ENCODE measurements at regions not wholly inside any gene's neighbourhood (a gene's known extent, or its start where the extent isn't known, plus 50 kb on each side); places are given as distances from the start of the nearest gene placed in this dataset.

DNA sequence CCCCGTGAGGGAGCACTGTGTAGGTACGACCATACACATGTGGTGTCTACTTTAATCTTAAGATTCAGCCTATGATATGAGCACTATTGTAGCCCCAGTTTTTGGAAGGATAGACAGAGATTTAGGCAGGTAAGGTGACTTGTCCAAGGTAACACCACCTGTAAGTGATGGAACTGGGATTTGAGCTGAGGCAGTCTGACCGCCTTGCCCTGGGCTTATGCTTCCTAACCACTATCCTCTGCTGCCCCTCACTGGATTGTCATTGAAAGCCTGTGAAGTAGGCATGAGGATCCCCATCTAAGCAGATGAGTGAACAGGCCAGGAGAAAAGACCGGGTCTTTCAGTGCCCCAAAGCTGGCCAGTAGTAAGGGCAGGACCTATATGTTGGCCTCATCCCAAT lies 343.8 kb downstream of the CYRIA start:
- no peak for DNase-seq (ENCODE audit: low read depth, low spot score)

DNA sequence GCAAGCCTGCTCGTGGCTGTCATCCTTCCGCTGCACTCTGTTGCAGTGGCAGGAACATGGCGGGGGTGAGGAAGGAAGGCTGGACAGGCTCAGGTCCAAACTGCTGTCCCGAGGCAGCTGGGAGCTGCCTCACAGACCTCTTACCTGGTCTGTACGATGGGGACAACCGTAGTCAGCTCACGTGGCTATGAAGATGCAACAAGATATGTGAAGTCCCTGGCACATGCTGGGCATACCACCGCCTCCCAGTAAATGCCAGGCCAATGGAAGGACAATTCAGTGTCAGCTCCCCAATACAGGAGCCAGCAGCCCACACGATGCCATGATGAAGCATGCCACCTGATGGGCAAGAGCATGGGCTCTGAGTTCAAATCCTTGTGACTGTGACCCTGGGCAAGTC lies 344.4 kb downstream of the CYRIA start:
- DNase-seq (ENCODE audit: low read depth, low spot score): no peak

DNA sequence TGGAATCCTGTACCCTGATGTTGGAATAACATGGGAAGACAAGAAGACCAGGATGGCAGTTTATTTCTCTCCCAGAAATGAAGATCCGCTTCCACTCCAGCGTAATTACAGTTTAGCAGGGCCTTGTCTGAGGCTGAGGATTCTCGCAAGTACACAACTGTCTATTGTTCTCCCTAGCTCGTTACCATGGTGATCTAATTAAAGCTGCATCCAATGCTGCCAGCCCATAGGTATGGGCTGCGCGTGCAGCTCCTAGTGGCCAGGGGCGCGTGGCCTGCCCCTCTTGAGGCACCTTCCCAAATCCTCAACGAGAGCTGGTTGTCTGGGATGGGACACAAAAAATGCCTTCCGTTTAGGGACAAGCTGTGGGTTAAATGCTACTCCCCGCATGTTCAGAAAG lies 344.9 kb downstream of the CYRIA start:
- DNase-seq (ENCODE audit: low read depth, low spot score): no peak

DNA sequence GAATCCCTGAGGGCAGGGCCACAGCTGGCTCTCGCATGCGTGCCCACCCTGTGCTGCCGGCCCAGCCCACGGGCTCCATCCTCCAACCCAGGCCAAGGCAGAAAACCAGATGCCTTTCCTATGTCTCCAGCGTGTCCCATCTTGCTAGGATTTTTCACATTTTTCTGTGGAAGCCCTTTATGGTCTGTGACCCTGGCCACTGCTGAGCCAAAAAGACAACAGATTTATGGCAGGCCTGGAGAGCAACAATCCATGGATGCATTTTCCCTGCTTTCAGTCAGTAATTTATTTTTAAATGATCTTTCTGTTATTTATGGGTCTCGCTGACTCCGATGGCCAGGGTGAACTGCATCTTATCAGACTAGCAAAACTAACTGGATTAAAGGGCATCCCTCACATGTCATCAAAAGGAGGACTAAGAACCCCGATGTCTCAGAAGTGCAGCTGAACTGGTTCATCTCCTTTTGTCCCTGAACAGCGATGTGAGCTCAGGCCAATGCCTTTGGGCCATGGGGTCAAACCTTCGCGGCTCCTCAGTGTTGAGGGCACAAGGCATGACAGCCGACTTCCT lies 346.0 kb downstream of the CYRIA start:
- no peak for DNase-seq (ENCODE audit: low read depth, low spot score)

DNA sequence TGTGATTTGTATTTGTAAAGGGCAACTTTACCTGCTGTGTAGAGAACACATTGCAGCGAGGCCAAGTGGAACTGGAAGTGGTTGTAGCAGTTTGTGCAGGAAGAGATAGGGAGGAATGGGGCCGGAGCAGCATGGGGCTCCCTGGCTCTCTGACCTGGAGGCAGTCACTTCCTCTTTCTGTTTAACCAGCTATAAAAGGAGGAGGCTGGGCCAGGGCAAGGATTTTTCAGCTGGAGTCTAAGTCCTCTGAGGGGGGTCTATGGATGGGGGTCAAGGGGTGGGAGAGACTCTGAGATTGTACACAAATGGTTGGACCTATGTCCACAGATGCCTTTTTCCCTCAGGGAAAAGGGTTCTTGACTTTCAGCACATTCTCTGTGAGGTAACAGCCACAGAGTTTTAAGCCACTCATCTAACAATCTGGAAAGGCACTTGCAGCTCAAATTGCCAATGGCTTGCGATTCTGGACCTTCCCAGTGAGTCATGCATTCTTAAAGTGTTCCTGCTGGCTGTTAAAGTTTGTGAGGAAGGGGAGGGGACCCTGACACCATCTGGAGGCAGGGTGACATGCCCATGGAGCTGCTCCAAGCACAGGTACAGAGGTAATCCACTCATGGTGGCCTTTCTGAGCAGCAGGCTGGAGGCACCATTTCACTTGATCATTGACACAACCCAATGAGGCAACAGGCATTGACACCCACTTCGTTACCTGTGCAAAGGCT lies 347.0 kb downstream of the CYRIA start:
- DNase-seq (ENCODE audit: low read depth, low spot score): no peak

DNA sequence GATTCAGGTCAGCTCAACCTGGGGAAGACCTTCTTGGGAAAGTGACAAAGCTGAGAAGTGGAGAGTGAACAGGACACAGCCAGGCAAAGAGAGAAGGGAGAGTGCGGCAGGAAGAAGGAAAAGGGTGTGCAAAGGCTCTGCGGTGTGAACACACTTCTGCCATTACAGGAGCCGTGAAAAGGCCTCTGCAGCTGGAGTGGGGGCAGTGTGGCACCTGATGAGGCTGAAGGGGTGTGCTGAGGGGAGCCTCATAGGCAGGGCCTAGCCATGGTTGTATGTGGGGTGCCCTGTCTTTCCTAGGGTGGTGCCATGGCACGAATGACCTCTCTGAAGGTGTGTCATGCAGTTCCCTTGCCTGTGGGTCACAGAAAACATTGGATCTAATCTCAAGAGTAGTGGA lies 347.6 kb downstream of the CYRIA start:
- DNase-seq (ENCODE audit: low read depth, low spot score): no peak

DNA sequence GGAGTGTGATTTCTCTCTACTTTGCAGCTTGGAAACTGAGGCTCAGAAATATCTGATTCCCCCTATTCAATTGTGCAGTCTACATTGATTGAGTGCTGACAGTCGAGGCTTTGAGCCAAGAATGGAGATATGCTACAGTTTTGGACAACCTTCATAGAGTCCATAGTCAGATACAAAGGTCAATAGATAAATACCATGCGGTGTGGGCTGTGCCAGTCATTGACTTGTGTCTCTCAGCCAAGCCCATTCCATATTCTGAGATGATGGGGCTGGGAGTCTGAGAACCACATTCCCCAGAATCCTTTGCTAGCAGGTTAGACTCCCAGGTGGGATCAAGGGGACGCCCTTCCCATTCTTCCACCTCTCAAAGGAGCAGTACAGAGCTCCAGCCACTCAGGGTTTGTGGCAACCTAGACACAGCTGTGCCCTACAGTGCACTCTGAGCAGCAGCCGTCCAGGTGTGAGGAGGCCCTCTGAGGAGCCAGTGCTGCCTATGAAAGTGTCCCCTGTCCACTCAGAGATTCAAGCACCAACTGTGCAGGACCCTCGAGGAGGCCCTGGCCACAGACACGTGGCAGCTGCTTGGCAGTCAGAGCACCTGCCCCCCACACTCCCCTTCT lies 348.3 kb downstream of the CYRIA start:
- DNase-seq (ENCODE audit: low read depth, low spot score): no peak

DNA sequence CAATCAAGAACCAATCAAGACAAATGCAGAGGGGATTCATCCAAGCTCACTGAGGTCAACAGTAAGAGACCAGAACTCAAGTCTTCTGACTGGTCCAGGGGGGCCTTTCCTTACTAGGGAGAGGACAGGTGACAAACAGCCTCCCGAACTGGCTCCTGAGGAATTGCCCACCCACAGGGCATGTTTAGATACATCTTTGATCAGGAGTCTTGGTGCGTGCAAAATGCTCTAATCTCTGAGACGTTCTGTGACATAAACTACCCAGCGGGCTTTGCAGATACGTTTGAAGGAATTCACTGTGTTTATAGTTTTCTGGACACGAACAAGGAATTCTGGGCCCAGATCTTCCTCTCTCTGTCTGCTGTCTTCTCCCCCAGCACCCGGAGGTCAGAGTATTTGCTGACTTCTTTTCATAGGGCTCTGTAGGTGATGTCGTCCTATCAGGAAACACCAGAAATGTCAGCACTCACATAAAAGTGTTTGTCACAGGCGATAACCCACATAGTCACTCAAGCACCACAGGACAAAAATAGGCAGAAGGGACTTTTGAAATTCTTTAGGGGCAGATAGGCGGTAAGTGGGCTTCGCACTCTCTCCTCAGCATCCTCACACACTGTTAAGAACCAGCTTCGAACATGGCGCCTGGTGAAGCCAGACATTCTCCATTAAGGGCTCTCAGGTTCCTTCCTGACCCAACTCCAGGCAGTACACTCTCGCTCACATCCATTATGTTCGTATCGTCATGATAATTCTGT lies 349.0 kb downstream of the CYRIA start:
- DNase-seq (ENCODE audit: low read depth, low spot score): no peak

DNA sequence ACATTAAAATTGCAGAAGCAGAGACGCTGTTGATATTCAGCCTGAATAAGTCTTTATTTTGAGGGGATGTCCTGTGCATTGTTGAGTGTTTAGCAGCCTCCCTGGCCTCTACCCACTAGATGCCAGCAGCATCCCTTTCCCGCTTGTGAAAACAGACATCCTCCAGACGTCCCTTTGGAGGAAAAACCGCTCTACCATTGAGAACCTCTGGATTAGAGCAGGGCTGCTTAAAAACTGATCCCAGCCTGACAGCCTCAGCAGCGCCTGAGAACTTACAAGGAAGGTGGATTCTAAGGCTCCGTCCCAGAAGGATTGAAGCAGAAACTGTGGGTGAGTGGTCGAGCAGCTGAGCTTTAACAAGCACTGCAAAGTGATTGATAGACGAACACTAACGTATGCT lies 349.7 kb downstream of the CYRIA start:
- no peak for DNase-seq (ENCODE audit: low read depth, low spot score)

DNA sequence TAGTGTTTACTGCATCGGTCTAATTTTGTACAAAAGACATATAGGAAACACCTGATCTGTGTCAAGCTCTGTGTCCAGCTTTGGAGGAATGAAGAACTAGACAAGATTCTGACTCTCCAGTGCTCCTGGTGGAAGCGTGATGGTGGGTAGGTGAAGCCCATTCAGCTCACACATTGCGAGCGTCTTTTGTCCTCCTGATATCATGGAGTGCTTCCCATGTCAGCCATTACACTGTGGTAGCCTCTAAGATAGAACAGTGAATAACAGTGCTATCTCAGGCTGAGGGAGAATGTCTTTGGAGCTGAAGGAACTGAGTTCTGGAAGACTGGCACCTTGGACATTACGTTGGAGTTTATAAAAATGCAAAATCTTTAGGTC lies 350.2 kb downstream of the CYRIA start:
- no peak for DNase-seq (ENCODE audit: low read depth, low spot score)

DNA sequence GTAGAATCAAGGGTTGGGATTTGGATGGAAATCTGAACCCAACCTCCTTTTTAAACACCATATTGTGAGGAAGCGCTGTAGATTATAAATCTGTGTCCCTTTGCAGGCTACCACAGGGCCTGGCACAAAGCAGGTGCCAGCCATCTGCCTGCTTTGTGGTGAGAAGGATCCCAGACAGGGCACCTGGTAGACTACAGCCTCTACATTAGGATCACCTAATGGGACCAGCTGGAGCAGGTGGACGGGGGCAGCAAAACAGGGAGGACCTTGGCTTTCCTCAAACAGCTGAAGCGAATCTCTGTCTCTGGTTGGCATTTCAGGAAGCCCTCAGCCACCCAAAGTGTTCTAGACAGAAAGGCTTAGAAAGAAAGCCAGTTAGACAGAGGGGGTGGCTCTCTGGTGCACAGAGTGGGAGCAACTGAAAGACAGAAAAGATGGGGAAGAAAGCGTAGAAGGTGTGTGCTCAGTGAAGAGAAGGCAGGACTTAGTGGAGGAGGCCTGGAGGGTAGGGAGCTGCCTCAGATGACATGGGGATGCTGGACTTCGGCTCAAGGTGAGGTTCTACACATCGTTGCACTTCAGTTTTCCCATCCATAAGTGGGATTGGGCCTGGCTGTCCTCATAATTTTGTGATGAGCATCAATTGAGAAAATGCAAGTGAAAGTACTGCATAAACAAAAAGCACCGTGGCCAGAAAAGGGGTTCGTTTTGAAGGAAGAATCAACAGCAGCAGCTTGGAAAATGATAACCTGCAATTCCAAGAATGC lies 350.8 kb downstream of the CYRIA start:
- no peak for DNase-seq (ENCODE audit: low read depth, low spot score)

DNA sequence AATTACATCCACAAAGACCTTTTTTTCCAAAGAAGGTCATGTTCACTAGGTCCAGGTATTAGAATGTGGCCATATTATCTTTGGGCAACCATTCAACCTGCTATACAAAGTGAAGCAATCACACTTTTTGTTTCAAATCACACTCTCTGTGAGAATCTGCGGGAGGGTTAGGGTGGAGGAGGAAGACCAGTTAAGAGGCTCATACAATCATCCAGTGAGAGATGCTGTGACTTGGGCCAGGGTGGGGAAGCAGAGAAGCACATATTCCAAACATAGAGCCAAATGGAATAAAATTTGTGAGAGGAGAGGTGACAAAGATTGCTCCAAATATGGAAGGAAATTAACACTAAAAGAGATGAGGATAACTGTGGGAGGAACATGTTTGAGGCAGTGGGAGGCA lies 351.6 kb downstream of the CYRIA start:
- no peak for DNase-seq (ENCODE audit: low read depth, low spot score)

DNA sequence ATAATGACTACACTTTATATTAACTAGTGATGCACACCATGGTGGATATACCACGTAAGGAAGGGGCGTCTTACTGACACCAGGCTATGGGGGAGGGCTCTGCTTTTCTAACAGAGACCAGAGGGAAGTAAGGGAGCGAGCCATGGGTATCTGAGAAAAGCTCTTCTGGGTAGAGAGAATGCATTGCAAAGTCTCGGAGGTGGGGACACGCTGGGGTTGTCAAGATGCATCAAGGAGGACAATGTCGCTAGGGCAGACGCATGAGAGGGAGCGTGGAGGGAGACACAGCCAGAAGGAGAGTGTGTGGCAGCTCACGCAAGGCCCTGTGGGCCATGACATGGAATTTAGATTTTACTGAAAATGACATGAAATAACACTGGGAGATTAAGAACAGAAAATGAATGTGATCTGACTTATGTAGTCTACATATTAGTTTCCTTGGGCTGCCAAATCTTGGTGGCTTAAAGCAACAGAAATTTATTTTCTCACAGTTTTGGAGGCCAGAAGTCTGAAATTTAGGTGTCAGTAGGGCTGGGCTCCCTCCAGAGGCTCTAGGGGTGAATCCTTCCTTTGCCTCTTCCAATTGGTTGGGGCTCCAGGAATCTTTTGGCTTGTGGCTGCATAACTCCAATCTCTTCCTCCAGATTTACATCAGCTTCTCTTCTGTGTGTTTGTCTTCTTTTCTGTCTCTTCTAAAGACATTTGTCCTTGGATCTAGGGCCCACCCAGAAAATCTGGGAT lies 352.2 kb downstream of the CYRIA start:
- no peak for DNase-seq (ENCODE audit: low read depth, low spot score)

DNA sequence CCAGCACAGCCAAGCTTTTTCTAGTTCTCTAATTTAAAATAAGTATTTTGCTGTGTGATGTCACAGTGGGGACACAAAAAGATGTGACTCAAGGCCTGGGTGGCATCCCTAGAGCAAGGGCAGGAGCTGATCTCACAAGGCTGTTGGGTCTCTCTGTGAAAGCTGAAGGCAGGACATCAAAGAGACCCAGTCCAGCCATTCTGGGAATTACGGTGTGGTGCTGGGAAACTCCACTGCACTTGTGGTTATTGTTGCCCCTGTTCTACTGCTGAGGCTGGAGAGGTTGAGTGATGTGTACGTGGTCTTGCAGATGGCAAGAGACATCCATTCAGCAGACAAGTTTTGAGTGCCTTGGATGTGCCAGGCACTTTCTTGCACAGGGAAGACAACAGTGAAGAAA lies 352.9 kb downstream of the CYRIA start:
- DNase-seq (ENCODE audit: low read depth, low spot score): no peak

DNA sequence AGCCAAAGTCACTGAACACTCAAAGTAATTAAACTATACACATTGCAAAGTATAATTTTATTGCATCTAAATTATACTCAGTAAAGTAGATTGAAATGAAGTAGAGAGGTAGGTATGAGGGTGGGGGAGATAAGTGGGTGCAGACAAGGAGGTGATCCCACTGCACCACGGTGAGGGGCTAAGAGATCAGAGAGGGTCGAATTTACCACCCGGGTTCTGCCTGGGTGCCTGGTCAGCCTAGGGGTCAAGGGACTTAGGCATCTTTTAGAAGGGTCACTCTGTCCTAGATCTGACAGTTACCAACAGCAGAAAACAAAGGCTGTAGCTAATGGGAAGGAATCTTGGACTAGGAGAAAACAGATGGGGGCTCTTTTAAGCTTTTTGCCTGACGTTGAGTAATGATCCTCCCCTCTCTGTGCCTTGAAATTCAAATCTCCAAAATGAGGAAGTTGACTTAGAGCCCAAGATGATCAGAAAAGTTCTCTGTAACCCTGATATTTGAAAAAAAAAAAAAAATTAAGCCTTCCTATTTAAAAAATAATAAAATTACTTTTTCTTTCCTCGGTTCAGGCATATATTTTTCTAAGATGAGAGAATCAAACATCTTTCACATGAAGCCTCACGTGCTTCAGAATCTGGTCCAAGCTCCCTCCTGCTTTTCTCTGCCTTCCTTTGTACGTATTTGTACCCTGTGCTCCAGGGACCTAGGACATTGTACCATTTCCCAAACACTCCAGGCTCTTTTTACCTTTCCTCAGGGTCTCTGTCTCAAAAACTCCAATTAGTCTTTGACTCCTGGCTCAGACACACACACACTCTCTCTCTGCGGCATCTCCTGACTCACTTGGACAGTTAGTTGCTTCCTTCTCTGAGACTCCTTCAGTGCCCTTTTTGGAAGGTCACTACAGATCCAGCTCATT lies 353.9 kb downstream of the CYRIA start:
- DNase-seq (ENCODE audit: low read depth, low spot score): no peak

DNA sequence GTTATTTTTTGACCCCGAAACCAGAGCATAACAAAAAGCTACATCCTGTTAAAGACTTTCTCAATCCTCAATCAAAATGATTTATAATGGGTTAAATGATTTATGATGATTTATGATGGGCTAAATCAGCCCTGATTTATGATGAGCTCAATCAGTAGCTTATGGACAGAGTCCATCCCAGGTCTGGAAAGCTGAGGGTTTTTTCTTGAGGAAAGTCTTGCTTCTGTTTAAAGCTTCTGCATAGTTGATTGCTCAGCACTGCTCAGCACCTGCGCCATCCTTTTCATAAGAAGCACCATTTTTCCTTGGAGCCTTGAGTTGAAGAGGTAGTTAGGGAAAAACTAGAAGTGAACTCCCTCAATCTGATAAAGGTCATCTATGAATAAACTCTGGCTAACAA lies 356.8 kb downstream of the CYRIA start:
- no peak for DNase-seq (ENCODE audit: low read depth, low spot score)

DNA sequence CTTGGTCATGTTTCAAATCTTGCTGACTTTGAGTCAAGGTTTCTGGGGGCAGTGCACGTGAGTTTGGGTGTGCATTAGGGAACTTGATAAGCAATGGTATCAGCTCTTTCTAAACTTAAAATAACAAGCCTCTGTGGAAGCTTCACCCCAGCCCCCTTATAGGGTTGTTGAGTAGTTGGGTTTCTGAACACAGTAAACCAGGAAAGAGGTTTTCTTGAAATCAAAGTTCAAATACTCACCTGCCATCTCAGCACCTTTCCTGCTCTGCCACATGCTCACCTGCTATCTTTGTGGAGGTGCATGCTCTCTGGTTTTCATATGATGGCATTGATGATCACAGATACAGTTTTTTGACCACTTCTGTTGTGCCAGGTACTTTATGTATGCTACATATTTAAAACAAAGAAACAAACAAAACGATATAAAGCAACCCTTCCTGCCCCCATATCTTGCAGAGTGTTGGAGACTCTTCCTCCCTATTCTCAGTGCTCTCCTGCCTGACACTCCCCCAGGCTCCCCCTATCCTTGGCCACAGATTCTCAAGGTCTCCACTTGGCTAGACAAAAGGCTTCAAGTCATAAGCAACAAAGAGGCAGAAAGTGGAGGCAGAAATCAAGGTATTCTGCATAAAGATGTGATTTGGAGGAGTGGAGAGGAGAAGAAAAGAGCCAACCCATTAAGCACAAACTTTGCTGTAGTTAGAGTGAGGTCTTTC lies 360.6 kb downstream of the CYRIA start:
- no peak for DNase-seq (ENCODE audit: low read depth, low spot score)

DNA sequence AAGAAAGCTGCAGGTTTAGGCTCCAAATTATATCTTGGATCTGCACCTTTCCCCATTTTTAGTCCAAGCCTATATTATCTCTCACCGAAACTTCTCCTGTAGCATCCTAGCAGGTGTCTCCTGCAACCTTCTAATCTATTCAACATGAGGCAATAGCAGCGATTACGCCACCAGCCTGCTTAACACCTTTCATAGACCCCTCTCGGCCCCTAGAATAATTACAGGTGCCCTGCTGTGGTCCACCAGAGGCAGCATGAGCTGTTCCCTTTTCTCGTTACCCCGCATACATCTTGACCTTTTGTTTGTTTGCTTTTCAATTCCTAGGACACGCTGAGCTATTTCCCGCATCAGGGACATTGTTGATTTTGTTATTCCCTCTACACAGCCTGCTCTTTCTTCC lies 361.9 kb downstream of the CYRIA start:
- DNase-seq (ENCODE audit: low read depth, low spot score): no peak

DNA sequence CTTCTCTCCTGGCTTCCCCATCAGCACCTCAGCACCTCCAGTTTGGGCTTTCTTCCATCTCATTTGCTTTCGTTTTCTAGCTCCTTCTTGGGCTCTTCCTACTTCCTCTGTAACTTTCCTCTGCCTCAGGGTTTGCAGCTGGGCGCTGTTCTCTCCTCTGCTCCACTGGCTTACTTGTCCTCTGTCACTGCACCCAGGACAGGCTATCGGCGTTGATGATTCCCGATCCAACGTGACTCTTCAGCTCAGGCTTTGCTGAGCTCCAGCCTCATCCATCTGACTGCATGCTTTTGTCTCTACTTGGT lies 362.4 kb downstream of the CYRIA start:
- DNase-seq (ENCODE audit: low read depth, low spot score): no peak

All from activated naive CD8-positive, alpha-beta T cell treated with anti-CD3 and anti-CD28 coated beads, Interleukin-2, amount 50 U/mL, for 16 hours (primary cell).